ENCODE measurements at regions not wholly inside any gene's neighbourhood (a gene's known extent, or its start where the extent isn't known, plus 50 kb on each side); places are given as distances from the start of the nearest gene placed in this dataset.

- Histone ChIP-seq H4K20me1 (ENCODE audit: insufficient read depth, low read length, poor library complexity, severe bottlenecking) (no peaks in the 10 kb centered on the region), H3F3A (ENCODE audit: low read depth) (no peaks in the 10 kb centered on the region), H2AFZ (ENCODE audit: low read length) (peak overlapping the region; percentile 46; the same call in 1 of the 2 replicates), H3K27me3 (ENCODE audit: insufficient read depth, low read length, poor library complexity, severe bottlenecking) (no peaks in the 10 kb centered on the region), H3K36me3 (ENCODE audit: insufficient read depth, low read length) (no peaks in the 10 kb centered on the region), H3K4me3 (ENCODE audit: low read length, poor library complexity, severe bottlenecking) (no peak overlapping the region), H3K9me2 (replicated peaks; ENCODE audit: low read depth, low read length) (no peaks in the 10 kb centered on the region), H3K4me1 (ENCODE audit: insufficient read depth, low read length, poor library complexity, severe bottlenecking) (peaks cover 8% of the 10 kb centered on the region), H3K9ac (ENCODE audit: low read depth, low read length, poor library complexity, severe bottlenecking) (no peak overlapping the region), H3K9me3 (ENCODE audit: insufficient read depth, low read depth, low read length) (no peaks in the 10 kb centered on the region), H3K4me2 (ENCODE audit: low read depth, low read length, poor library complexity, severe bottlenecking) (no peak overlapping the region), H3K79me2 (ENCODE audit: insufficient read depth, low read length) (no peaks in the 10 kb centered on the region)
- TF ChIP-seq, protein P1, sequence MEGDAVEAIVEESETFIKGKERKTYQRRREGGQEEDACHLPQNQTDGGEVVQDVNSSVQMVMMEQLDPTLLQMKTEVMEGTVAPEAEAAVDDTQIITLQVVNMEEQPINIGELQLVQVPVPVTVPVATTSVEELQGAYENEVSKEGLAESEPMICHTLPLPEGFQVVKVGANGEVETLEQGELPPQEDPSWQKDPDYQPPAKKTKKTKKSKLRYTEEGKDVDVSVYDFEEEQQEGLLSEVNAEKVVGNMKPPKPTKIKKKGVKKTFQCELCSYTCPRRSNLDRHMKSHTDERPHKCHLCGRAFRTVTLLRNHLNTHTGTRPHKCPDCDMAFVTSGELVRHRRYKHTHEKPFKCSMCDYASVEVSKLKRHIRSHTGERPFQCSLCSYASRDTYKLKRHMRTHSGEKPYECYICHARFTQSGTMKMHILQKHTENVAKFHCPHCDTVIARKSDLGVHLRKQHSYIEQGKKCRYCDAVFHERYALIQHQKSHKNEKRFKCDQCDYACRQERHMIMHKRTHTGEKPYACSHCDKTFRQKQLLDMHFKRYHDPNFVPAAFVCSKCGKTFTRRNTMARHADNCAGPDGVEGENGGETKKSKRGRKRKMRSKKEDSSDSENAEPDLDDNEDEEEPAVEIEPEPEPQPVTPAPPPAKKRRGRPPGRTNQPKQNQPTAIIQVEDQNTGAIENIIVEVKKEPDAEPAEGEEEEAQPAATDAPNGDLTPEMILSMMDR (conservative IDR thresholded peaks at IDR 0.05; ENCODE audit: low read length), result no peak
- TF ChIP-seq EZH2phosphoT487 (IDR thresholded peaks at IDR 0.05; ENCODE audit: borderline replicate concordance), result no peak
Measured at GRCh38 chr9:81374459-81375186, 314.7 kb downstream of the TLE1 start.

DNA sequence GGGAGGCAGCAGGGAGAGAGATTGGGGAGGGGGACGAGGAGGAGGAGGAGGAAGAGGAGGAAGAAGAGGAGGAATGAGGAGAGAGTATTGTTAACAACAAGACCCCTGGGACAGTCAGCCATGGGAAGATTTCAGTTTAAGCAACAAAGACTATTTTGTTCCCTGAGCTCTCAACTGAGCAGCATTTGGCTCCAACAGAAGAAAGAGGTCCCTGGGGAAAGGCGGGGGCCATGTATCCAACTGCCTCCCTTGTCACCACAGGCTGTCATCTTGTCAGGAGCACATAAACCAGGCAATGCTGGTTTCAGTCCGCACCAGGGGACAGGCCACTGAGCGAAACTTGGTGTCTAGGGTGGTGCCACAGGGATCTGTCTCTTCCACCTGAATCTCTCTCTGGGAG, 316.1 kb downstream of the TLE1 start:
- Histone ChIP-seq H3K36me3 (ENCODE audit: insufficient read depth, low read length) (no peaks in the 10 kb centered on the region), H3K9ac (ENCODE audit: low read depth, low read length, poor library complexity, severe bottlenecking) (no peak overlapping the region), H3F3A (ENCODE audit: low read depth) (no peaks in the 10 kb centered on the region), H3K4me3 (ENCODE audit: low read length, poor library complexity, severe bottlenecking) (no peak overlapping the region), H3K27me3 (ENCODE audit: insufficient read depth, low read length, poor library complexity, severe bottlenecking) (no peaks in the 10 kb centered on the region), H3K79me2 (ENCODE audit: insufficient read depth, low read length) (no peaks in the 10 kb centered on the region), H4K20me1 (ENCODE audit: insufficient read depth, low read length, poor library complexity, severe bottlenecking) (no peaks in the 10 kb centered on the region), H2AFZ (ENCODE audit: low read length) (no peak overlapping the region), H3K9me2 (replicated peaks; ENCODE audit: low read depth, low read length) (no peaks in the 10 kb centered on the region), H3K4me1 (ENCODE audit: insufficient read depth, low read length, poor library complexity, severe bottlenecking) (peaks cover 8% of the 10 kb centered on the region), H3K4me2 (ENCODE audit: low read depth, low read length, poor library complexity, severe bottlenecking) (no peak overlapping the region), H3K9me3 (ENCODE audit: insufficient read depth, low read depth, low read length) (no peaks in the 10 kb centered on the region)
- TF ChIP-seq EZH2phosphoT487 (IDR thresholded peaks at IDR 0.05; ENCODE audit: borderline replicate concordance), result no peak
- TF ChIP-seq, protein P1 (conservative IDR thresholded peaks at IDR 0.05; ENCODE audit: low read length), result no peak

DNA sequence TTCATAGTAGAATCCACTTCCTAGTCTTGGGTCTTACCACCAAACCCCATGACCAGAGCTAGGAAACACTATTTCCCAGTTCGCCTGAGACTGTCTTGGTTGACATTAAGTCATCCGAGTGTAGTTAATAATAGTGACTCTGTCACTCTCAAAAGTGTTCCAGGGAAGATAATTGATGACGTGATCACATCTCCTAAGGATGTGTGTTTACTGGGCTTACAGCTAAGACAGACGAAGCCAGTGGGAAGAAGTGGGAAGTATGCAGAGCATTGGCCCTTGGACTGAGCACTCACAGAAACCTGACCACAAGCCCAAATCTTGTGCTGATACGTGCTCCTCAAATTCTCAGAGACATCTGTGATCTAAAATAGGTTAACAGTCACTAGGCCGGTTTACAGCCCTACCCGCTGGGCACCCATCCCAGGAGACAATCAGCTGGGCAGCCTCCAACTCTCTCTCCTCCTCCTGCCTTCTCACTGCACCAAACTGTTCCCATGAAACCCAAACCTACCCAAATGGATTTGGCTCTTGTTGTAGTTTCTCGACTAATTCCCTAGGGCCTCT, 316.6 kb downstream of the TLE1 start:
- H3K4me3 ChIP-seq (ENCODE audit: low read length, poor library complexity, severe bottlenecking), result no peak overlapping the region
- H3K9me2 ChIP-seq (replicated peaks; ENCODE audit: low read depth, low read length), result no peaks in the 10 kb centered on the region
- H3K9ac ChIP-seq (ENCODE audit: low read depth, low read length, poor library complexity, severe bottlenecking), result no peak overlapping the region

More for the DNA sequence above, 316.6 kb downstream of the TLE1 start:
- no peak for TF ChIP-seq EZH2phosphoT487 (IDR thresholded peaks at IDR 0.05; ENCODE audit: borderline replicate concordance)
- TF ChIP-seq, protein P1 (conservative IDR thresholded peaks at IDR 0.05; ENCODE audit: low read length), result no peak
- no peaks in the 10 kb centered on the region for H3K27me3 ChIP-seq (ENCODE audit: insufficient read depth, low read length, poor library complexity, severe bottlenecking)
- H3K79me2 ChIP-seq (ENCODE audit: insufficient read depth, low read length), result no peaks in the 10 kb centered on the region
- H3K4me1 ChIP-seq (ENCODE audit: insufficient read depth, low read length, poor library complexity, severe bottlenecking), result peaks cover 8% of the 10 kb centered on the region
- no peaks in the 10 kb centered on the region for H3K36me3 ChIP-seq (ENCODE audit: insufficient read depth, low read length)
- H3K4me2 ChIP-seq (ENCODE audit: low read depth, low read length, poor library complexity, severe bottlenecking), result no peak overlapping the region
- H3F3A ChIP-seq (ENCODE audit: low read depth), result no peaks in the 10 kb centered on the region
- H3K9me3 ChIP-seq (ENCODE audit: insufficient read depth, low read depth, low read length), result no peaks in the 10 kb centered on the region
- no peak overlapping the region for H2AFZ ChIP-seq (ENCODE audit: low read length)
- H4K20me1 ChIP-seq (ENCODE audit: insufficient read depth, low read length, poor library complexity, severe bottlenecking), result no peaks in the 10 kb centered on the region

Data from Loucy (cell line).